ENCODE measurements at regions not wholly inside any gene's neighbourhood (a gene's known extent, or its start where the extent isn't known, plus 50 kb on each side); places are given as distances from the start of the nearest gene placed in this dataset.

DNA sequence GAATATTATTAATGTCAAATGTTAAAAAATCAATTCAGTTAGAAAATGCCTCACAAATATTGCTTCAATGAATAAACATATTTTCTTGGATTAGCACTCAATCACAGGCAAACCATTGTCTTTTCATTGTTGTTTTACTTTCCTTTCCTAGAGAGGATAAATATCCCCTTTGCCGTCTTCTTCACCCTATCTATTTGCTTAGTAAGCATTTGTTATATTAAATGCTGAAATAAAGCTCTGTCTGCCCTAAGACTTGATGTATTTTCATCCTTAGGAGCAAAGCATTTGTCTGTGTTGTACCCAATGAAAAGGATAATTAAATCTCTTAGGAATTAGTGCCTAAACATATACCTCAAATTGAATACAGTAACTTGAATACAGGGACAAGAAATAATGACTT lies 1071.2 kb upstream of the GYPC start:
- Histone ChIP-seq H3K27ac (no peak overlapping the region), H3K4me1 (no peaks in the 10 kb centered on the region), H3K27me3 (no peaks in the 10 kb centered on the region), H3K9me3 (peaks cover 0 to 6% (median 0%) of the 10 kb centered on the region in 11 donors), H3K4me3 (no peak overlapping the region), H3K36me3 (no peaks in the 10 kb centered on the region)
- DNase-seq, result no peak
- intact Hi-C loops (cut with DNase I), result no loop called here
- 73 to 79% methylated on average over 1 of the region's 1 CpG for WGBS, 2 donors
- TF ChIP-seq, protein P1, sequence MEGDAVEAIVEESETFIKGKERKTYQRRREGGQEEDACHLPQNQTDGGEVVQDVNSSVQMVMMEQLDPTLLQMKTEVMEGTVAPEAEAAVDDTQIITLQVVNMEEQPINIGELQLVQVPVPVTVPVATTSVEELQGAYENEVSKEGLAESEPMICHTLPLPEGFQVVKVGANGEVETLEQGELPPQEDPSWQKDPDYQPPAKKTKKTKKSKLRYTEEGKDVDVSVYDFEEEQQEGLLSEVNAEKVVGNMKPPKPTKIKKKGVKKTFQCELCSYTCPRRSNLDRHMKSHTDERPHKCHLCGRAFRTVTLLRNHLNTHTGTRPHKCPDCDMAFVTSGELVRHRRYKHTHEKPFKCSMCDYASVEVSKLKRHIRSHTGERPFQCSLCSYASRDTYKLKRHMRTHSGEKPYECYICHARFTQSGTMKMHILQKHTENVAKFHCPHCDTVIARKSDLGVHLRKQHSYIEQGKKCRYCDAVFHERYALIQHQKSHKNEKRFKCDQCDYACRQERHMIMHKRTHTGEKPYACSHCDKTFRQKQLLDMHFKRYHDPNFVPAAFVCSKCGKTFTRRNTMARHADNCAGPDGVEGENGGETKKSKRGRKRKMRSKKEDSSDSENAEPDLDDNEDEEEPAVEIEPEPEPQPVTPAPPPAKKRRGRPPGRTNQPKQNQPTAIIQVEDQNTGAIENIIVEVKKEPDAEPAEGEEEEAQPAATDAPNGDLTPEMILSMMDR (IDR thresholded peaks at IDR 0.05), result no peak
- ATAC-seq, result no peak

DNA sequence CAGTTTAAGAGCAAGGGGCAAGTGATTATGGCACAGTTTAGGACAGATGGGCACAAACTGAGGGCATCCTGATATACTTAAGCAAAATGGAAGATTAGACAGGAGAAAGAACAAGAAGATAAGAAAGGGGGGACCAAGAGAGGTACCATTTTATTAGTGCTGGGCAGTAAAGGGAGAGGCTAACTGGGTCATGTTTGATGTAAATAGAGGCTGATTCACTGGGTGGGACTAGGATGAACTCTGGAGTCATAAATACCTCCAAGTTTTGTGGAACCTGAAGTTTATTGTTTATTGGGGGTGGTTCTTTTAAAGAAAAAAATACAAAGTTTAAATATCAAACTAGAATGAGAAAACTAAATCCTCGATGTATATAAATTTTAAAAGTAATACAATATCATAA lies 1067.2 kb upstream of the GYPC start:
- no peak for ATAC-seq
- no peak for DNase-seq
- intact Hi-C loops (cut with DNase I), result no loop called here
- Histone ChIP-seq H3K27me3 (no peaks in the 10 kb centered on the region), H3K27ac (no peak overlapping the region), H3K4me1 (no peaks in the 10 kb centered on the region), H3K4me3 (no peak overlapping the region), H3K9me3 (peaks cover 0 to 14% (median 0%) of the 10 kb centered on the region in 11 donors), H3K36me3 (no peaks in the 10 kb centered on the region)
- TF ChIP-seq, protein P1 (IDR thresholded peaks at IDR 0.05), result no peak
- 71 to 74% methylated on average over 1 of the region's 1 CpG for WGBS, 2 donors

DNA sequence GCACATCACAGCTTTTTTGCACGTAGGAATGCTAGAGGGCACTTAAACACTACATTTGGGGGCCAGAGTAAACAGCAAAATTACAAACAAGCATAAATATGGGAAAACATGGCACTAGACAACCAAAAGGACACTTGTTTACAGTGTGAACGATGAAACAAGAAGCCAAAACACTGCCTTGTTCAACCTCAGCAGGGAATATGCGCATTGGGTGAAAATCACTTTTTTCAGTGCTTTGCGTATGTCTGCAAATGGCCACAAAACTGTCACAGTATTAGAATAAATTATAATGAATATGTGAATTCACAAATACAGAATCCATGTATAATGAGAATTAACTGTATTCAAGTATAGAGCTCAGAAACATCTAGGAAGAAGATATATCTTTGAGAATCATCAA lies 1064.0 kb upstream of the GYPC start:
- Histone ChIP-seq H3K9me3 (peaks cover 0 to 14% (median 0%) of the 10 kb centered on the region in 11 donors), H3K27ac (no peak overlapping the region), H3K36me3 (no peaks in the 10 kb centered on the region), H3K4me3 (no peak overlapping the region), H3K27me3 (no peaks in the 10 kb centered on the region), H3K4me1 (peaks cover 0 to 3% (median 0%) of the 10 kb centered on the region in 9 donors)
- 64 to 69% methylated on average over 4 of the region's 4 CpGs for whole genome bisulfite sequencing, 2 donors
- DNase-seq, result no peak
- TF ChIP-seq, protein P1 (IDR thresholded peaks at IDR 0.05), result no peak
- no peak for ATAC-seq
- intact Hi-C loops (cut with DNase I), result no loop called here

DNA sequence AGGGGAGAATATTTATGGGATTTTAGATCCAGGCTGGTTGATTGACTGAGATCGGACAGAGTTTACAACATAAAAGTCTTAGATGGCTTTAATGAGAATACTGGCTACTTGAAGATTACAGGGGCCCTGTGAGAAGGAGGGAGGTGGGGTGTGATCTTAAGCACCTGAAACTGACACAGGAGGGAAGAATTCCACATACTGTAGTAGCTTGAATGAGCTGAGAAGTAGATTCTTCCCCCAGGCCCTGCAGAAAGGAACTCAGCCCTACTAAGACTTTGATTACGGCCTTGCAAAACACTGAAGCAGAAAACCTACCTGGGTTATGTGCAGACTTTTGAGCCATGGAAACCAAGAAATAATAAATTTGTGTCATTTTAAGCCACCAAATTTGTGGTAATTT lies 1062.9 kb upstream of the GYPC start:
- Histone ChIP-seq H3K9me3 (peaks cover 0 to 14% (median 0%) of the 10 kb centered on the region in 11 donors), H3K4me1 (peaks cover 0 to 3% (median 0%) of the 10 kb centered on the region in 9 donors), H3K4me3 (no peak overlapping the region), H3K36me3 (no peaks in the 10 kb centered on the region), H3K27ac (no peak overlapping the region), H3K27me3 (no peaks in the 10 kb centered on the region)
- TF ChIP-seq, protein P1 (IDR thresholded peaks at IDR 0.05), result no peak
- 80 to 86% methylated on average over 2 of the region's 2 CpGs for WGBS, 2 donors
- intact Hi-C loops (cut with DNase I), result no loop called here
- ATAC-seq (no peak), DNase-seq (no peak)
